Adipocyte (in vitro differentiated cells): ENCODE measurements at regions not wholly inside any gene's neighbourhood (a gene's known extent, or its start where the extent isn't known, plus 50 kb on each side); places are given as distances from the start of the nearest gene placed in this dataset.
"Not testable (repeated sequence)": the region's sequence is repeated elsewhere in the genome, so short reads cannot be mapped to it uniquely, and the experiment has no call there.

Source experiments
- DNase-seq: peaks from one replicate; pipeline ENCODE4 v3.0.0-alpha.2; 2015; ENCODE audit warnings: low read depth
- H3K27me3 ChIP-seq: replicated peaks from 2 replicates; pipeline ENCODE4 v1.7.0; 2013; ENCODE audit warnings: mild to moderate bottlenecking, low read length, moderate library complexity; ENCODE audit not compliant: control insufficient read depth, insufficient read depth
- H3K36me3 ChIP-seq: 2 replicates; pipeline ENCODE4 v1.7.0; 2013; ENCODE audit warnings: low read length, mild to moderate bottlenecking, moderate library complexity; ENCODE audit not compliant: control insufficient read depth, insufficient read depth, severe bottlenecking
- H3K4me1 ChIP-seq: 2 replicates; pipeline ENCODE4 v1.7.0; 2013; ENCODE audit warnings: mild to moderate bottlenecking, low read length, moderate library complexity; ENCODE audit not compliant: control insufficient read depth, insufficient read depth
- H3K4me3 ChIP-seq: 2 replicates; pipeline ENCODE4 v1.7.0; 2013; ENCODE audit warnings: mild to moderate bottlenecking, low read length, moderate library complexity
- H3K9ac ChIP-seq: 2 replicates; pipeline ENCODE4 v1.7.0; 2013; ENCODE audit warnings: mild to moderate bottlenecking, low read length, moderate library complexity
- H3K9me3 ChIP-seq: 2 replicates; pipeline ENCODE4 v1.7.0; 2013; ENCODE audit warnings: mild to moderate bottlenecking, low read length, moderate library complexity; ENCODE audit not compliant: control insufficient read depth

DNA sequence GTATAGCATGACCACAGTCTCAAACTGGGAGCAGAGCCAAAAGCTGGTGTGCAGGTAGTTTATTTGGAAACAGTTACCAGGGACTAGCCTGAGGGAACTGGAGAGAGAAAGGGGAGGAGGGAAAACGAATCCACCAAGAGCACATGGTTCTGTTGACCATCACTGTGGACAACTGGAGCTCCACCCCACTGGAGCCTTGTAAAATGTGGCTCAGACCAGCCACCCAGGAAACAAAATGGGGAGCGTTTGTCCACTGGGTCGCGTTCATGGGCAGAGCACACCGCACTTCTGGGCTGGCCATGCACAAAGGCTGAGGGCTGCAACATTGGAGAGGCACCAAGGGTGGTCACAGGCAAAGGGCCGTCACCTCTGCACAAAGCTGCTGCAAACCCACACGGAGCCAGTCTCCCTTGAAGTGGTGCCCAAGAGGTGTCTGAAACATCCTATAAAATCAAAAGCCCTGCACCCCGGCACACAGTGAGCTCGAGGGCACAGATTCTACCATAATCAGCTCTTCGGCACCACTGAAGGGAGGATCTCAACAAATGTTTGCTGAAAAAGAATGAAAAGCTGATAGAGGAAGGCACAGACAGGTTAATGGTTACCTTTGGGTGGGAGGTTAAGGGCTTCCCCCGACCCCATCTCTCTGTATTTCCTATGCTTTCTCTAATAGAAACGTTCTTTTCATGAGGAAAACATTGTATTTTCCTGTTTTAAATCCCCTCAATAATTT lies 192.9 kb downstream of the INHBB start:
- peaks cover 27% of the 10 kb centered on the region for H3K4me1 ChIP-seq
- DNase-seq, result no peak
- peaks cover 16% of the 10 kb centered on the region for H3K27me3 ChIP-seq
- H3K4me3 ChIP-seq, result no peak overlapping the region
- H3K9me3 ChIP-seq, result no peaks in the 10 kb centered on the region
- no peaks in the 10 kb centered on the region for H3K36me3 ChIP-seq
- no peak overlapping the region for H3K9ac ChIP-seq

DNA sequence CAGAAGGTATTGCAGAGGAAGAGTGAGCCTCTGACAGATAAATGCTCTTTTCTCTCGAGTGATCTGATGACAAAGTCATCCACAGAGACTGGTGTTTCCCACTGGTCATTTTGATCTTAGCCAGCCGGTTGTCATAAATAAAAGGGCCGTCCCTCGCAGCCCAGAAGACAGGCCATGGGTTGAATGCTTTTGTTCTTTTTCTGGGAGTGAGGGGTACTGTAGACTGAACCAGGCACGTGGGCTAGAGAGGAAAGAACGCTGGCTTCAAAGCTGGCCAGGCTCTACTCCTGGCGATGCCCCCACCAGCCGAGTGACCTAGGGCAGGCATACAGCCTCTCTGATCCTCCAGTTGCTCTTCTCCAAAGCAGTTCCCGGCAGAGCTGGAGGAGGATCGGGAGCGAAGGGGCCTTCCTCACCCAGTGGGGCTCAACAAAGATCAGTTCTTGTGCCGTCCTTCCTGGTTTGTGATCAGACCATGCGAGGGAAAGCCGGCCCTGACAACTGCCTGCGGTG lies 193.5 kb downstream of the INHBB start:
- no peaks in the 10 kb centered on the region for H3K36me3 ChIP-seq
- DNase-seq, result no peak
- H3K9me3 ChIP-seq, result no peaks in the 10 kb centered on the region
- H3K4me3 ChIP-seq, result no peak overlapping the region
- H3K27me3 ChIP-seq, result peaks cover 15% of the 10 kb centered on the region
- peak overlapping the region; percentile 66 for H3K9ac ChIP-seq
- peaks cover 27% of the 10 kb centered on the region for H3K4me1 ChIP-seq

DNA sequence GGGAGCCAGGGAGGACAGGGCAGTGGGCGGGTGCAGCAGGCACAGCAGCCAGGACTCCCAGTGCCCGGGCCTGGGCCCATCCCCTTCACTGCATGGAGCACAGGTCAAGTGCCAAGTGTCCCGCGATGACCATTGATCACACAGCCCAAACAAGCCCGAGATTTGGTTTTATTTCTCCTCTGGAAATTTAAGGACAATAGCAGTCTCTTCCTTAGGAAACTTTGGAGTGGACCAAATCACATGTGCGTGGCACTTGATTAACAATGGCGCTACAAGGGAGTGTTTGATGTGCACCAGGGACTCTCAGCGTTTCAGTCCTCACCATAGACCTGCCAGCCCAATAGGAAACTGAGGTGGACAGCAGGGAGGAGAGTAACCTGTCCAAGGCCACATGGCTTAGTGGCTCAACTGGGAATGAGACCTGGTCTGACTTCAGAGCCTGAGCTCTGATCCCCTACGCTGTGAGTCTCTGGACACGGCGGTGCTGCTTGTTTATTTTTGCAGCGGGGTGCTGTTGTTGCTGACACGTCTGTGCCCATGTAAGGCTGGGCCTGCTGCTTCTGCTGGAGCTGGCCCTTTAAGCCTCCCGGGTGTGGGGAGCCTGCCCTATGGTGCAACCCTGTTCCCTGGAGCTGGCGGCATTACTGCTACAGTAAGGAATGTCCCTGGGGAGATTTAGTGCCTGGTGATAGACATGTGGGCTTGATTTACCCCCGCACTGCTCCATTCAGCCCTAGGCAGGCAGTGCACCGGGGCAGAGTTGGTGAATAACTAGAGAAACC lies 194.2 kb downstream of the INHBB start:
- H3K36me3 ChIP-seq, result no peaks in the 10 kb centered on the region
- H3K4me1 ChIP-seq, result peaks cover 27% of the 10 kb centered on the region
- DNase-seq, result peak; percentile 99
- peaks cover 9% of the 10 kb centered on the region for H3K27me3 ChIP-seq
- H3K9ac ChIP-seq, result peak overlapping the region; percentile 66
- no peaks in the 10 kb centered on the region for H3K9me3 ChIP-seq
- peak overlapping the region; percentile 20 for H3K4me3 ChIP-seq

DNA sequence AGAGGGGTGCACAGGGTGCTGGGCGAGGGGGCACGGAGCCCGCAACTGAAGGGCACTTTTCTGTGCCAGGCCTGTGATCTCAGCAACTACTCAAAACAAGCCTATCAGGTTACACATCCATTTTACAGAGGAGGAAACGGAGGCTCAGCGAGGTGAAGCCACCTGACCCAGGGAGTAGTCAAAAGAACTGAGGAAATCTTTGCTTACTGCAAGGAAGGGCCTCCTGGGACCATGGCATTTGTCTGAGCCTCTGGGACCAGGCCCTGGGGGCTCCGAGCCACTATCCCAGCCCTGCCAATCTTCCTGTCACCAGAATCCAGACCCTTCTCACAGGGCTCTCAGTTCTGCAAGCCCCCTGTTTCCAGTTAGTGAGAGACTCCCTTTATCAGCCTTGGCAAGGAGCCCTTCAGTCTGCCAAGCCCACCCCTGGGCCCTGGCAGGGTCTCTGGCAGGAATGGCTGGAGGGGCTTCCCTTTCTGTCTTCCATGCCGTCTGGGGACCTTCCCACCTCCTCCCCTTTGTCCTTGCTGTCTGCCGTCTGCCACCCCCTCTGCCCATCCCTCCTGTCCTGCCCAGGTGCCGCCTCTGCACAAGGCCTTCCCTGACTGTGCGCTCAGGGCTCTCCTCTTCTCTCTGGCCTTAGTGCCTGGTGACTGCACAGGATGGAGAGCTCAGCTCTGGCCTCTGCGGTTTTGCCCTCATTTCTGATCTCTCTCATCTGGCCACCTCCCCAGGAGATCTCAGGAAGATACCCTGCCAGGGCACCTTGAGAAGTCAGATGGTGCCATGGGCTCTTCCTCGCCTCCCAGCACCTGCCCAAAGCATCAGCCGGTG lies 194.7 kb upstream of the GLI2 start:
- Histone ChIP-seq H3K9ac (peak overlapping the region; percentile 18), H3K4me3 (peak overlapping the region; percentile 20), H3K9me3 (no peaks in the 10 kb centered on the region), H3K4me1 (peaks cover 33% of the 10 kb centered on the region), H3K36me3 (no peaks in the 10 kb centered on the region), H3K27me3 (peaks cover 8% of the 10 kb centered on the region)
- no peak for DNase-seq

DNA sequence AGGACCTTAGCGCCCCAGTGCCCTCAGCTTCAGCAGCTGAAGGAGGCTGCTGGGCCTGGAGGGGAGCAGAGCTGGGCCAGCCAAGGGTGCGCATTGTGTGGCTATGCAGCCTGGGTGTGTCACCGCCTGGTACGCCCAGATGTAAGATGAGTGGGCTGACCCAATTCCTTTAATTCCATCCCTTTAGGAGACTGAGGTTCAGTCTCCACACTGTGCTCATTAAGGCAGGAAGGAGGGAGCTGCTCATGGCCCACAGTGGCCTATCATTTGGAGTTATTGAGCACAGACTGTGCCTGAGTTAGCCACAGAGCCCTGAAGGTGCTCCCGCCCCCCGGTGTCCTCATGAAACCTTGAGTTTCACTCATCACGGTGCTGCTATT lies 194.1 kb upstream of the GLI2 start:
- Histone ChIP-seq H3K9me3 (no peaks in the 10 kb centered on the region), H3K27me3 (peaks cover 5% of the 10 kb centered on the region)
- no peak for DNase-seq

DNA sequence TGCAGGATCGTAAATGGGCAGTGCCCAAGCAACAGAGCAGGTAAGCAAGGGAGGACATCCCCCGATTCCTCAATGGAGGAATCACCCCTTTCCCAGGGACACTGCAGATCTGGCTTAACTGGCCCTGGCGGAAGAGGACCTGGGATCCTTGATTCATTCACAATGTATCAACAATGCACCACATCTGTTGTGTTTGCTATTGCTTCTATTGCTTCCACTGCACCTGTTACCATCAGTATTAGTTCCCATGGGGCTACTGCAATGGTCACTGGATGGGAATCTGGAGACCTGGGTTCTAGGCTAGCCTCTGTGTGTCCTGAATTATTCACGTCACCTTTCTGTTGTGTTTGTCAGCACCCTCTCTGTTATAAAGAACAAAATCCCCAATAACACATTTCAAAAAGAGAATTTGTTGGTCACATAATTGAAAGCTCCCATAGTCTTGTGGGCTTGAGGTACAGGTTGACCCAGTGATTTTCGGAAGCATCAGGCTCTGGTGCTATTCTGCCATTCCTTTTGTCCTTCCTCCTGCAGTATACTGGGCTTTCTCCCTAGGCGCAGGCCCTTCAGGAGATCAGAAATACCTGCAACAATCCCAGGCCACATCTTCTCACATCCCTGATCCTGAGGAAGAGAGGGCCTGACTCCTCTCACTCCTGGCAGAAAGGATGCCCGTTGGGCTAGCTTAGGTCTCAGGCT lies 193.5 kb upstream of the GLI2 start:
- H3K27me3 ChIP-seq, result peaks cover 5% of the 10 kb centered on the region
- no peaks in the 10 kb centered on the region for H3K9me3 ChIP-seq
- H3K4me3 ChIP-seq, result no peak overlapping the region
- H3K4me1 ChIP-seq, result peaks cover 44% of the 10 kb centered on the region
- H3K9ac ChIP-seq, result no peak overlapping the region
- DNase-seq, result no peak
- H3K36me3 ChIP-seq, result no peaks in the 10 kb centered on the region

More for the DNA sequence above, 194.1 kb upstream of the GLI2 start:
- H3K4me1 ChIP-seq, result peaks cover 39% of the 10 kb centered on the region
- H3K4me3 ChIP-seq, result no peak overlapping the region
- H3K9ac ChIP-seq, result no peak overlapping the region
- H3K36me3 ChIP-seq, result no peaks in the 10 kb centered on the region

DNA sequence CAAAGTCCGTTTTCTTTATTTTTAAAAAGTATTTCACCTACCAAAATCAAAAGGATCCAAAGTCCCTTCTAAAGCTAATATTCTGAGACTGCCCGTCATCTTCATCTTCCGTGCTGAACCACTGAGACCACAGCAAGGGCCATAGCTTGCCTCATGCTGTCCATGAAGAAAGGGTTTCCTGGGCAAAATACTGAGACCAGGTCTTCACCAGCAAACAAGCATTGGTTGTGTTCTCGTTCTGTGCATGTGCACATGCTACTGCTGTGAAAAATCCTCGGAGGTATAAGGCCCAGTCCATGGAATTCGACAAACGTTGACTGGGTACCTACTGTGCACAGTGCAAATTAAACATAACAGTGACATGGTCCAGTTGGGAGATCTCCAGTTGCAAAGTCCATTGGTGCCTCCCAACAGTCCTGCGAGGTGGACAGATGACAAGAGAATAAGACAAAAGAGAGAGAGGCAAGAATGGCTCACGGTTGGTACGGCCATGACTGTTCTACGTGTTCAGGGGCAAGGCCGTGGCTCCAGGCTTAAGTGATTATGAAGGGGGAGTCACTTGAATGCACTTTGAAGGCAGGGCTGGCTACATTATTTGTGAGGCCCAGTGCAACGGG lies 192.6 kb upstream of the GLI2 start:
- Histone ChIP-seq H3K27me3 (peaks cover 5% of the 10 kb centered on the region), H3K4me3 (no peak overlapping the region), H3K9me3 (no peaks in the 10 kb centered on the region)

DNA sequence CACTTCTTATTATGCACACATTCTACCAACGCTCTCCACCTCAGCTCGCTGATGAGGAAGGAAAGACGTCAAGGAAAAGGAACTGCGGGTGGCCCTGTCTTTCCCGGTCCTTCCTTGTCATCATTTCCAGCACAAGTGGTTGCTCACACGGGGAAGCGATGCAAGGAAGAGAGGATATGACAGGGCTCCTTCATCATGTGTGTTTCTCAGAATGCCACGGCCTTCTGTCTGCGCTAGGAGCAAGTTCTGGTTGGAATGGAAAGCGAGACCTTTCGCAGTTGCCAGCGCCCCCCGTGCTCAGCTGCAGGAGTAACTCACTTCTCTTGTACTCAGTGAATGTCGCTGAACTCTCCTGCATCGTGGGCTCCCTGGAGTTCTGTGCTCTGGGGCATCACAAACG lies 191.8 kb upstream of the GLI2 start:
- Histone ChIP-seq H3K4me1 (peaks cover 44% of the 10 kb centered on the region), H3K9ac (no peak overlapping the region), H3K27me3 (peaks cover 5% of the 10 kb centered on the region), H3K4me3 (no peak overlapping the region), H3K9me3 (no peaks in the 10 kb centered on the region), H3K36me3 (no peaks in the 10 kb centered on the region)
- DNase-seq, result no peak

More for the DNA sequence above, 192.6 kb upstream of the GLI2 start:
- H3K4me1 ChIP-seq, result peaks cover 44% of the 10 kb centered on the region
- no peaks in the 10 kb centered on the region for H3K36me3 ChIP-seq
- no peak overlapping the region for H3K9ac ChIP-seq
- no peak for DNase-seq

DNA sequence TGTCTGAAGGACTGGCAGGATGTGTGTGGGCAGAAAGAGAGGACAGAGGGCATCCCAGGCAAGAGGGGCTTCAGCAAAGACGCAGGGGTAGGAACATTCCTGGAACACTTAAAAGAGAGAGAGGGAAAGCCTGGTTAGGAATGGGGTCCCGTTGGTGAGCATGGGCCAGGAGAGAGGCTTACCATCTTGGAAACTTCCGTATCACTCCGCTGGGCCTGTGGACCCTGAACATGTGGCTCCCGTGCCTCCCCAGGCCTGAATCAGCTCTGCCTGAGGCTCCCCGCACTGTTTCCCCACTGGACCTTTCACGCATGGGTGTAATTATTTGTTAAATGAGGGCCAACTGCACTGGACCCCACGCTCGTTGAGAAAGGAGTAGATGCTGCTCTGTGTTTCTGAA lies 191.1 kb upstream of the GLI2 start:
- peaks cover 5% of the 10 kb centered on the region for H3K27me3 ChIP-seq
- no peak overlapping the region for H3K9ac ChIP-seq

DNA sequence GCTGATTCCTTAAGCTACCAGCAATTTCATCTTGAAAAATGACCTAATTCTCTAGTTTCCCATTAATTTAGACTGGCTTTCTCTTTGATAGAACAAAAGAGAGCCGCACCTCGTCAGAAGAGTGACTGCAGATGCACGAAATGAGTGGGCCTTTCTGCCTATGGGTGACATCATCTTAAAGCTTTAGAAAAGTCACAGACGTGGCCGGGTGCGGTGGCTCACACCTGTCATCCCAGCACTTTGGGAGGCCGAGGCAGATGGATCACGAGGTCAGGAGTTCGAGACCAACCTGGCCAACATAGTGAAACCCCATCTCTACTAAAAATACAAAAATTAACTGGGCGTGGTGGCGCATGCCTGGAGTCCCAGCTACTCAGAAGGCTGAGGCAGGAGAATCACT lies 190.7 kb upstream of the GLI2 start:
- H3K4me3 ChIP-seq, H3K9ac ChIP-seq, H3K27me3 ChIP-seq, H3K9me3 ChIP-seq, H3K36me3 ChIP-seq, DNase-seq: not testable (repeated sequence)
- peaks cover 36% of the 10 kb centered on the region for H3K4me1 ChIP-seq

More for the DNA sequence above, 191.1 kb upstream of the GLI2 start:
- Histone ChIP-seq H3K4me1 (peaks cover 41% of the 10 kb centered on the region), H3K9me3 (no peaks in the 10 kb centered on the region), H3K36me3 (no peaks in the 10 kb centered on the region), H3K4me3 (no peak overlapping the region)
- no peak for DNase-seq
